Common myeloid progenitor, CD34-positive (primary cell): ENCODE measurements at regions not wholly inside any gene's neighbourhood (a gene's known extent, or its start where the extent isn't known, plus 50 kb on each side); places are given as distances from the start of the nearest gene placed in this dataset.

Experiments
- CTCF ChIA-PET: fragments of 350-600 bp; sonication (Branson Sonifier 250); formaldehyde crosslinking; loops from one replicate; lab custom pipeline; 2021; ENCODE audit warnings: antibody characterized with exemption; lab: Charles Lee
- POLR2A ChIA-PET: fragments of 350-600 bp; sonication (Branson Sonifier 250); formaldehyde crosslinking; loops from one replicate; lab custom pipeline; 2021; ENCODE audit warnings: antibody characterized with exemption; lab: Charles Lee
- DNase-seq, 3 donors: peaks; one replicate each; pipeline versions ENCODE4 v3.0.0 to v3.0.0-alpha.2; 2013
- H3K27ac ChIP-seq, 2 experiments: 1 replicate in 1 of 2; 2 replicates in 1 of 2; pipeline ENCODE4 v1.7.0; 2013; ENCODE audit warnings: inconsistent platforms in 2 of 2, low read length in 2 of 2, mild to moderate bottlenecking in 2 of 2, low read depth in 1 of 2, moderate library complexity in 1 of 2; ENCODE audit not compliant: severe bottlenecking in 2 of 2, insufficient read depth in 1 of 2, poor library complexity in 1 of 2
- H3K27me3 ChIP-seq, 5 experiments: replicated peaks in 2 of 5; 1 replicate in 3 of 5; 2 replicates in 2 of 5; pipeline versions ENCODE4 v1.6.1 to v1.7.0; 2013; ENCODE audit warnings: low read length in 4 of 5, mild to moderate bottlenecking in 2 of 5, moderate library complexity in 2 of 5, inconsistent platforms in 1 of 5; ENCODE audit not compliant: insufficient read depth in 5 of 5, control insufficient read depth in 4 of 5
- H3K36me3 ChIP-seq, 4 experiments: 1 replicate in 2 of 4; 2 replicates in 2 of 4; pipeline versions ENCODE4 v1.6.1 to v1.7.0; 2013; ENCODE audit warnings: low read length in 3 of 4, control low read depth in 1 of 4, mild to moderate bottlenecking in 1 of 4; ENCODE audit not compliant: control insufficient read depth in 4 of 4, insufficient read depth in 4 of 4
- H3K4me1 ChIP-seq, 4 experiments: 1 replicate in 3 of 4; 2 replicates in 1 of 4; pipeline versions ENCODE4 v1.6.1 to v1.7.1; 2013; ENCODE audit warnings: low read length in 3 of 4, mild to moderate bottlenecking in 3 of 4, control low read depth in 1 of 4, inconsistent platforms in 1 of 4, moderate library complexity in 1 of 4; ENCODE audit not compliant: control insufficient read depth in 4 of 4, insufficient read depth in 4 of 4; ENCODE audit errors: control extremely low read depth in 1 of 4
- H3K4me3 ChIP-seq, 7 experiments: 1 replicate in 4 of 7; 2 replicates in 3 of 7; pipeline versions ENCODE4 v1.5.1 to v1.7.0; 2013; ENCODE audit warnings: mild to moderate bottlenecking in 7 of 7, low read length in 6 of 7, moderate library complexity in 6 of 7, inconsistent platforms in 2 of 7, low read depth in 2 of 7, control low read depth in 1 of 7; ENCODE audit not compliant: insufficient read depth in 4 of 7, control insufficient read depth in 1 of 7; ENCODE audit errors: extremely low read depth in 1 of 7
- H3K9me3 ChIP-seq, 5 experiments: 1 replicate in 4 of 5; 2 replicates in 1 of 5; pipeline versions ENCODE4 v1.6.1 to v1.7.1; 2013; ENCODE audit warnings: low read length in 4 of 5, mild to moderate bottlenecking in 2 of 5, inconsistent platforms in 1 of 5, low read depth in 1 of 5, moderate library complexity in 1 of 5; ENCODE audit not compliant: control insufficient read depth in 4 of 5, insufficient read depth in 2 of 5; ENCODE audit errors: control extremely low read depth in 1 of 5
- WGBS: methylation state at CpG from one replicate; pipeline ENCODE4 v1.1.5; 2013; ENCODE audit not compliant: insufficient coverage; 5-methylcytosine and 5-hydroxymethylcytosine counted together

DNA sequence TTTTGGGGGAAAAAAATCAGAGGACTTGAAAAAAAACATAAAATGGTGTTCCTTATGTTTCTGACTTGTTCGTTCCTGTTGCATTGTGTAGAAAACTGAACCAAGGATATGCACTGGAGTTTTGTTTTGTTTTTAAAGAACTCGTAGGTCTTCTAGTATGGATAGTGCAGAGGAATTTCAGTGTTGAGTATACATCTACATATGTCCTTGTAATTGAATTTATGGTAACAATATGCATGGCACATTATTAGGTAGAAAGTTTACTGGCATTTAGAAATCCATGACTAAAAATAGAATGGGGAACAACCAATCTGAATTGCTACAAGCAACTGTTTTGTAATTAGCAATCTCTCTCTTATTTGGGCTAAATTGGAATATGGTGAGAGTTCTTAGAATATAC lies 188.3 kb upstream of the ZRANB2 start:
- no peaks in the 10 kb centered on the region for H3K9me3 ChIP-seq
- POLR2A ChIA-PET: no interaction called here
- no peaks in the 10 kb centered on the region for H3K27me3 ChIP-seq
- no peak for DNase-seq
- H3K4me3 ChIP-seq: no peak overlapping the region
- no peaks in the 10 kb centered on the region for H3K36me3 ChIP-seq
- H3K27ac ChIP-seq: no peak overlapping the region
- CTCF ChIA-PET: no interaction called here
- 100% methylated on average over 1 of the region's 2 CpGs for WGBS
- H3K4me1 ChIP-seq: no peaks in the 10 kb centered on the region

DNA sequence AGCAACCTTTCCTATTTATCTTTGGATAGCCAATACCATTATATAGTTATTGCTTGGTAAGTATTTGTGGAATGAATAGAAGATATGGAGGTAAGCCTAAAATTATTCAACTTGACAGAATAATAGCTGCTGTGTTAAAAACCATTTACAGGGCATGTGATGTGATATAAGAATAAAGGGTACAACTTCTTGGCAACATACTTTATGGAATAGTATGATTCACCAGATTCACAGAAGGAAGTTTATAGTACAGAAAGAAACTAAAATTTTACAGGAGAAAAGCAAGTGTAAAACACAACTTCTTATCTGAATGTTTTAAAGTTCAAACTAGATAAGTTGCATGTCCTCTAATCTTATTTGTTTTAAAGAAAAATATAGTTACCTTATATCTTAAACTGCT lies 186.4 kb upstream of the ZRANB2 start:
- DNase-seq: no peak
- H3K9me3 ChIP-seq: no peaks in the 10 kb centered on the region
- H3K4me1 ChIP-seq: no peaks in the 10 kb centered on the region
- POLR2A ChIA-PET: no interaction called here
- no peaks in the 10 kb centered on the region for H3K36me3 ChIP-seq
- no peak overlapping the region for H3K27ac ChIP-seq
- H3K4me3 ChIP-seq: no peak overlapping the region
- CTCF ChIA-PET: no interaction called here
- no peaks in the 10 kb centered on the region for H3K27me3 ChIP-seq

DNA sequence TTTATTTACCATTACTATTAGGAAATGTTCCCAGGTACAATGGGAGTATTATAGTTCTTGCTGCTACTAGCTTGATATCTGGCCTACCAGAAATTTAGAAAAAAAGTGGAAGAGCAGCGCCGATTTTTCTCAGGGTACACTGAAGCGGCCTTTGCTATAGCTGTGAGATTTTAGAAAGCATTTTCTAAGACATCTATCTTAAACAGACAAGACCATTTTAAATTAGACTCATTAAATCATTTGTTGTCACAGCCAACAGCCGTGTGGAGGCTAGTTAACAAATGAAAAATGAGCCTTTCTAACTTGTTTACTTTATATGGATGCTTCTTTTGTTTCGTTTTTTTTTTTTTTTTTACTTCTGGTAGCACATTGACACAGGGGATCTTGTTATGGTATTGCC lies 183.2 kb upstream of the ZRANB2 start:
- H3K36me3 ChIP-seq: no peaks in the 10 kb centered on the region
- H3K27me3 ChIP-seq: no peaks in the 10 kb centered on the region
- 100% methylated on average over 3 of the region's 5 CpGs for WGBS
- no peak for DNase-seq
- H3K4me3 ChIP-seq: no peak overlapping the region
- no peaks in the 10 kb centered on the region for H3K9me3 ChIP-seq
- ChIA-PET CTCF (no interaction called here), POLR2A (no interaction called here)
- no peaks in the 10 kb centered on the region for H3K4me1 ChIP-seq
- H3K27ac ChIP-seq: no peak overlapping the region

DNA sequence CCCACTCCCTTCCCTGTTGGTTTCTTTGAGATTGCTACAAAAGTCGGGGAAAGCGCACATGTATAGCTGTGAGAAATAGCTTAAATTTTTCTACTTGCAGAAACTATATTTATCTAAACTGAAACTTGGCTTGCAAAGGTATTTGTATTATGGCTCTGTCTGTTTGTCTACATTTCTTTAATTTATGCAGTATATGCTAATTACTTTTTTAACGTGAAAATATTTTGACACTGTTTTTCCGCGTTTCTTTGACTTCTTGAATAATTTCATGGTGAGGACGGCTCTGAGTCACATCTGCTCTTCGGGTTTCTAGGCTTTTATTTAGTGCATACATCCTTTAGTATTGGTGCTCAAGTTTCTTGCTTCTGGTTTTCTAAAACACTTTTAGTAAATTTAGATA lies 182.1 kb upstream of the ZRANB2 start:
- no peak for DNase-seq
- WGBS: 63% methylated on average over 4 of the region's 7 CpGs
- POLR2A ChIA-PET: no interaction called here
- CTCF ChIA-PET: no interaction called here
- no peak overlapping the region for H3K27ac ChIP-seq
- H3K4me3 ChIP-seq: no peak overlapping the region
- H3K27me3 ChIP-seq: no peaks in the 10 kb centered on the region
- H3K9me3 ChIP-seq: no peaks in the 10 kb centered on the region
- no peaks in the 10 kb centered on the region for H3K36me3 ChIP-seq
- H3K4me1 ChIP-seq: no peaks in the 10 kb centered on the region

DNA sequence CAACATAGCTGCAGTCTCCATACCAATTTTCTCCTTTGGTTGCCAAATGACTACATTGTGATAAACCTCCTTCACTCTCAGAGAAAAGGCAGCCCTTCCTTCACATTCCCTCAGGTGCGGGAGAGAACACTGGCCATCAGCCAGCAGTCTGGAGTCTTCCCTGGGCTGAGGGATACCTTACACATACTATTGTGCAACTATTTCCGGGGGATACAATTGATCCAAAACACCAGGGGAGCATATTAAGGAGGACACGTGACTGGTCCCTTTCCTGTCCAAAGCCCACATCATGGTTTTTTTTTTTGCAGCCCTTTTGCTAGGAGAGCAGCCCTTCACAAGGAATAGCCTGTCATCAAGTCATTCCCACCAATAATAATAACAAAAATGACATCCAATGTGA lies 172.1 kb upstream of the ZRANB2 start:
- Histone ChIP-seq H3K27me3 (no peaks in the 10 kb centered on the region), H3K9me3 (no peaks in the 10 kb centered on the region), H3K36me3 (no peaks in the 10 kb centered on the region), H3K4me3 (no peak overlapping the region), H3K27ac (no peak overlapping the region), H3K4me1 (no peaks in the 10 kb centered on the region)
- CTCF ChIA-PET: no interaction called here
- no peak for DNase-seq
- POLR2A ChIA-PET: no interaction called here
- WGBS: 72% methylated on average over 3 of the region's 3 CpGs

DNA sequence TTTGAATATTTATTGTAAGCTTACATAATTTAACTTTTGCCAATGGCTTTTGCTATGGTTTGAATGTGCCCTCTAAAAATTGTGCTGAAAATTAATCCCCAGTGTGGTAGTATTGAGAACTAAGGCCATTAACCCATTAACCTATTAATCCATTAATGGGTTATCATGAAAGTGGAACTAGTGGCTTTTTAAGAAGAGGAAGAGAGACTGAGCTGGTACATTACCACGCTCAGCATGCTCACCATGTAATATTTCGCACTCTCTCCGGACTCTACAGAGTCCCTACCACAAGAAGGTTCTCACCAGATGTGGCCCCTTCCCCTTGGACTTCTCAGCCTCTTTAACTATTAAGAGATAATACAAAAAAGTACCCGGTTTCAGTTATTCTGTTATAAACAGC lies 164.4 kb upstream of the ZRANB2 start:
- Histone ChIP-seq H3K27ac (no peak overlapping the region), H3K36me3 (no peaks in the 10 kb centered on the region), H3K4me3 (no peak overlapping the region), H3K27me3 (no peaks in the 10 kb centered on the region), H3K9me3 (no peaks in the 10 kb centered on the region), H3K4me1 (no peaks in the 10 kb centered on the region)
- DNase-seq: no peak
- POLR2A ChIA-PET: no interaction called here
- 91% methylated on average over 3 of the region's 4 CpGs for WGBS
- CTCF ChIA-PET: interaction anchor here (0.8 kb wide), 1 partner anchor 9 kb away, joined by 3 read pairs; no protein-coding TSS in a partner anchor

DNA sequence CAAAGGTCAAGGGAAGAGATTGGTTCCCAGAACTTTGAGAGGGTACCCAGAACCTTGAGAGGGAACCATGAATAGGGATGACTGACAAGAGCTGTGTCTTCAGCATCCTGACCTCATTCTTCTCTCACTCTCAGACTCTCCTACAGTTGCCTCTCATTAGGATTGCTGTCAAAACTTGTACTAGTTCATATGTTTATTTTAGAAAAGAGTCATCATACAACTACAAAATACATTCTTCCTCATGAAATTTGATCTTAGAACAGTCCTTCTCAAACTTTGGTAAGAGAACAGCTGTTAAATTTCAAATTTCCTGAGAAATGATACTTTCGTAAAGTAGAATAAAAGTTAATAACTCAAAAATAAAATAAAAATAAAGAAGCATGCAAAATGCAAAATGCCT lies 161.4 kb upstream of the ZRANB2 start:
- CTCF ChIA-PET: interaction anchor here (1.2 kb wide), 1 partner anchor 11 kb away, joined by 4 read pairs; no protein-coding TSS in a partner anchor
- POLR2A ChIA-PET: no interaction called here
- no CpG with 5 or more reads among the region's 1 CpG for WGBS
- Histone ChIP-seq H3K36me3 (no peaks in the 10 kb centered on the region), H3K27ac (no peak overlapping the region), H3K27me3 (no peaks in the 10 kb centered on the region), H3K4me1 (no peaks in the 10 kb centered on the region), H3K9me3 (no peaks in the 10 kb centered on the region), H3K4me3 (no peak overlapping the region)
- no peak for DNase-seq
